Suprapubic skin (tissue), 4 donors: ENCODE measurements at regions not wholly inside any gene's neighbourhood (a gene's known extent, or its start where the extent isn't known, plus 50 kb on each side); places are given as distances from the start of the nearest gene placed in this dataset.

ENCODE experiments used
- CTCF ChIP-seq, 2 donors: fragments of 200-600 bp in 1 of 2; fragments of 450-650 bp in 1 of 2; sonication (generic) in 1 of 2; IDR thresholded peaks; one replicate each; pipeline ENCODE4 v1.5.1; 2016 to 2019; ENCODE audit warnings: antibody characterized with exemption in 2 of 2, mild to moderate bottlenecking in 1 of 2, moderate library complexity in 1 of 2
- EP300 ChIP-seq: sonication (generic); formaldehyde crosslinking; IDR thresholded peaks from one replicate; pipeline ENCODE4 v1.6.1; 2017; ENCODE audit warnings: antibody characterized with exemption
- POLR2AphosphoS5 ChIP-seq, 3 donors: sonication (generic); formaldehyde crosslinking; IDR thresholded peaks; one replicate each; pipeline ENCODE4 v1.6.1; 2017; ENCODE audit warnings: antibody characterized with exemption in 3 of 3

- TF ChIP-seq EP300 (no peak), CTCF (IDR thresholded peaks at IDR 0.05) (no peak), POLR2AphosphoS5 (IDR thresholded peaks at IDR 0.05) (no peak)
These were observed 63.2 kb downstream of the SPRING1 start for GRCh38 chr12:116674643-116675183.
